ENCODE measurements at regions not wholly inside any gene's neighbourhood (a gene's known extent, or its start where the extent isn't known, plus 50 kb on each side); places are given as distances from the start of the nearest gene placed in this dataset.

GRCh38 chr20:43857127-43857526, 57.5 kb upstream of the TOX2 start:
- Histone ChIP-seq H3K27me3 (no peaks in the 10 kb centered on the region), H3K36me3 (no peaks in the 10 kb centered on the region), H3K4me1 (no peaks in the 10 kb centered on the region), H3K4me3 (no peak overlapping the region), H3K27ac (no peak overlapping the region), H3K9me3 (no peaks in the 10 kb centered on the region)
- TF ChIP-seq POLR2AphosphoS5 (IDR thresholded peaks at IDR 0.05) (no peak), EP300 (IDR thresholded peaks at IDR 0.05) (no peak), POLR2A (IDR thresholded peaks at IDR 0.05) (no peak)
- TF ChIP-seq, protein P1, sequence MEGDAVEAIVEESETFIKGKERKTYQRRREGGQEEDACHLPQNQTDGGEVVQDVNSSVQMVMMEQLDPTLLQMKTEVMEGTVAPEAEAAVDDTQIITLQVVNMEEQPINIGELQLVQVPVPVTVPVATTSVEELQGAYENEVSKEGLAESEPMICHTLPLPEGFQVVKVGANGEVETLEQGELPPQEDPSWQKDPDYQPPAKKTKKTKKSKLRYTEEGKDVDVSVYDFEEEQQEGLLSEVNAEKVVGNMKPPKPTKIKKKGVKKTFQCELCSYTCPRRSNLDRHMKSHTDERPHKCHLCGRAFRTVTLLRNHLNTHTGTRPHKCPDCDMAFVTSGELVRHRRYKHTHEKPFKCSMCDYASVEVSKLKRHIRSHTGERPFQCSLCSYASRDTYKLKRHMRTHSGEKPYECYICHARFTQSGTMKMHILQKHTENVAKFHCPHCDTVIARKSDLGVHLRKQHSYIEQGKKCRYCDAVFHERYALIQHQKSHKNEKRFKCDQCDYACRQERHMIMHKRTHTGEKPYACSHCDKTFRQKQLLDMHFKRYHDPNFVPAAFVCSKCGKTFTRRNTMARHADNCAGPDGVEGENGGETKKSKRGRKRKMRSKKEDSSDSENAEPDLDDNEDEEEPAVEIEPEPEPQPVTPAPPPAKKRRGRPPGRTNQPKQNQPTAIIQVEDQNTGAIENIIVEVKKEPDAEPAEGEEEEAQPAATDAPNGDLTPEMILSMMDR (IDR thresholded peaks at IDR 0.05) = no peak
- intact Hi-C loops (cut with DNase I) = no loop called here
- DNase-seq = no peak

DNA sequence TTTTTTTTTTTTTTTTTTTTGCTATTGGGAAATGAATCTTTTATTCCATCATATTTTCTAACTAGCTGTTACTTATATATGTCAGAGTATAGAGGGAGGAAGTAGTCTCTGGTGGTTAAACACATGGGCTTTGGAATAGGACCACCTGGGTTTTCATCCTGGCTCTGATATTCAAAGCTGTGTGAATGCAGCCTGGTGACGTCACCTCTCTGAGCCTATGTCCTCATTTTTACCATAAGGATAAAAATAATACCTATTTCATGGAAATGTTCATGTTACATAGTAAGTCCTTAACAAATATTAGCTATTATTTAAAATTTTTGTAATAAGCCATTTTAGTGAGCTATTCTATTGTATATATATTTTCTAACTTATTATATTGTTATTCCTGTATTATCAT, 58.8 kb upstream of the TOX2 start:
- Histone ChIP-seq H3K27me3 (no peaks in the 10 kb centered on the region), H3K9me3 (no peaks in the 10 kb centered on the region), H3K4me1 (no peaks in the 10 kb centered on the region), H3K4me3 (no peak overlapping the region), H3K27ac (no peak overlapping the region), H3K36me3 (no peaks in the 10 kb centered on the region)
- no peak for DNase-seq
- intact Hi-C loops (cut with DNase I) = no loop called here
- WGBS, 2 donors = 89 to 95% methylated on average over 1 of the region's 1 CpG
- TF ChIP-seq EP300 (IDR thresholded peaks at IDR 0.05) (no peak), POLR2A (IDR thresholded peaks at IDR 0.05) (no peak), POLR2AphosphoS5 (IDR thresholded peaks at IDR 0.05) (no peak)
- TF ChIP-seq, protein P1 (IDR thresholded peaks at IDR 0.05) = no peak

DNA sequence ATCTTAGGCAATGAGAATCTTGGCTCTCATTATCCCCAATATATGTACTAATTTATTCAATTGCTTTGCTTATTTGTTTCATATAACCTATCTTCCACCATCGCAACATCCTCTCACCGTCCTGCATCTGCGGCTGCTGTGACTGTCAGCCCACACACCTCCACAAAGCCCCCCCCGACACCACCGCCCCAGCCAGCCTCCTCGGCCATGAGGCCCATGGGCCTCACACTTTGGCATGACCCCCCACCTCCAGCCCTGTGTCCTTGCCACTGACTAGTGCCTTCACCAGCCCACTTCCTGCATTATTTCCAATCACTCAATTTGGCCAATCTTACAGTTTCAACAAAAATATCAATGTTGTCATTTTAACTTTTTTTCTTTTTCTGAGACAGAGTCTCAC, 60.7 kb upstream of the TOX2 start:
- H3K4me3 ChIP-seq = no peak overlapping the region
- DNase-seq = no peak
- no peak overlapping the region for H3K27ac ChIP-seq
- TF ChIP-seq POLR2A (IDR thresholded peaks at IDR 0.05) (no peak), POLR2AphosphoS5 (IDR thresholded peaks at IDR 0.05) (no peak), EP300 (IDR thresholded peaks at IDR 0.05) (no peak)
- TF ChIP-seq, protein P1 (IDR thresholded peaks at IDR 0.05) = no peak
- no peaks in the 10 kb centered on the region for H3K4me1 ChIP-seq
- no peaks in the 10 kb centered on the region for H3K9me3 ChIP-seq
- intact Hi-C loops (cut with DNase I) = no loop called here
- no peaks in the 10 kb centered on the region for H3K27me3 ChIP-seq
- H3K36me3 ChIP-seq = no peaks in the 10 kb centered on the region
- 94 to 96% methylated on average over 6 of the region's 6 CpGs for WGBS, 2 donors

GRCh38 chr20:43853174-43853803, 61.4 kb upstream of the TOX2 start:
- Histone ChIP-seq H3K36me3 (no peaks in the 10 kb centered on the region), H3K4me1 (no peaks in the 10 kb centered on the region), H3K4me3 (no peak overlapping the region), H3K27me3 (no peaks in the 10 kb centered on the region), H3K27ac (no peak overlapping the region), H3K9me3 (no peaks in the 10 kb centered on the region)
- intact Hi-C loops (cut with DNase I) = no loop called here
- TF ChIP-seq POLR2AphosphoS5 (IDR thresholded peaks at IDR 0.05) (no peak), EP300 (IDR thresholded peaks at IDR 0.05) (no peak), POLR2A (IDR thresholded peaks at IDR 0.05) (no peak)
- TF ChIP-seq, protein P1 (IDR thresholded peaks at IDR 0.05) = no peak
- no peak for DNase-seq
- 90 to 93% methylated on average over 9 of the region's 9 CpGs for WGBS, 2 donors
